ENCODE measurements at regions not wholly inside any gene's neighbourhood (a gene's known extent, or its start where the extent isn't known, plus 50 kb on each side); places are given as distances from the start of the nearest gene placed in this dataset.

DNA sequence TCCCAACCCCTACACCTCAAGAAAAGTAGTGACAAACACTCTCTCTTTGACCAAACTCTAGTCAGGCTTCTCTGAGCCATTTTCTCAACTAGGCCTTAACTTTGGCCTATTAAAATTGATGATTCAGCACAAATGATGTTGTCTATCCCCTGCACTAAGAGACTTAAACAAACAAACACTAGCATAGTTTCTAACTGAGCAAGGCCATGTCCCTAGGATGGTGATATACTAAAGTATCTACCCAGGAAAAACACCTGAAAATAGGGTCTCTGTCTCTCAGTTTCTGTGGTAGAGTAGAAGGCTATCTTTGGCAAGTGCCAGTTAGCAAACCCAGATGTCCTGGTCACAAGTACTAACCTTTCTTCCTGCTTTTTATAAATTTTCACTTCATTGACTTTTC lies 219.7 kb upstream of the ANO3 start:
- intact Hi-C loops (cut with DNase I): no loop called here
- H3K27ac ChIP-seq: no peak overlapping the region
- H3K36me3 ChIP-seq: no peaks in the 10 kb centered on the region
- H3K9me3 ChIP-seq: no peaks in the 10 kb centered on the region
- H3K4me1 ChIP-seq: no peaks in the 10 kb centered on the region
- no peak overlapping the region for H3K4me3 ChIP-seq
- no peak for DNase-seq
- TF ChIP-seq, protein P1, sequence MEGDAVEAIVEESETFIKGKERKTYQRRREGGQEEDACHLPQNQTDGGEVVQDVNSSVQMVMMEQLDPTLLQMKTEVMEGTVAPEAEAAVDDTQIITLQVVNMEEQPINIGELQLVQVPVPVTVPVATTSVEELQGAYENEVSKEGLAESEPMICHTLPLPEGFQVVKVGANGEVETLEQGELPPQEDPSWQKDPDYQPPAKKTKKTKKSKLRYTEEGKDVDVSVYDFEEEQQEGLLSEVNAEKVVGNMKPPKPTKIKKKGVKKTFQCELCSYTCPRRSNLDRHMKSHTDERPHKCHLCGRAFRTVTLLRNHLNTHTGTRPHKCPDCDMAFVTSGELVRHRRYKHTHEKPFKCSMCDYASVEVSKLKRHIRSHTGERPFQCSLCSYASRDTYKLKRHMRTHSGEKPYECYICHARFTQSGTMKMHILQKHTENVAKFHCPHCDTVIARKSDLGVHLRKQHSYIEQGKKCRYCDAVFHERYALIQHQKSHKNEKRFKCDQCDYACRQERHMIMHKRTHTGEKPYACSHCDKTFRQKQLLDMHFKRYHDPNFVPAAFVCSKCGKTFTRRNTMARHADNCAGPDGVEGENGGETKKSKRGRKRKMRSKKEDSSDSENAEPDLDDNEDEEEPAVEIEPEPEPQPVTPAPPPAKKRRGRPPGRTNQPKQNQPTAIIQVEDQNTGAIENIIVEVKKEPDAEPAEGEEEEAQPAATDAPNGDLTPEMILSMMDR (IDR thresholded peaks at IDR 0.05): no peak
- TF ChIP-seq POLR2A (IDR thresholded peaks at IDR 0.05): no peak
- TF ChIP-seq EP300 (IDR thresholded peaks at IDR 0.05): no peak
- TF ChIP-seq POLR2AphosphoS5 (IDR thresholded peaks at IDR 0.05): no peak
- no peaks in the 10 kb centered on the region for H3K27me3 ChIP-seq

DNA sequence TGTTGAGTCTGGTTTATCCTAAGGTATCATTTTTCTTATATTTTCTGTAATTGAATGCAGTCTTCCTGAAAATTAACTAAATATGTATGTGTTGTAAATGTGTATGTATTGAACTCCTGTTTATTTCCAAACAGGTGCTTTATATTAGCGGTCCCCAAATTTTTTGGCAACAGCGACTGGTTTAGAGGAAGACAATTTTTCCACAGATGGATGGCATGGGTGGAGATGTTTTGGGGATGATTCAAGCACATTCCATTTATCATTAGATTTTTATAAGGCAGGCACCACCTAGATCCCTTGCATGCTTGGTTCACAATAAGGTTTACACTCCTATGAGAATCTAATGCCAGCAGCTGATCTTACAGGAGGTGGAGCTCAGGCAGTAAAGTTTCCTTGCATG lies 210.5 kb upstream of the ANO3 start:
- TF ChIP-seq POLR2AphosphoS5 (IDR thresholded peaks at IDR 0.05): no peak
- TF ChIP-seq POLR2A (IDR thresholded peaks at IDR 0.05): no peak
- Histone ChIP-seq H3K4me3 (no peak overlapping the region), H3K27ac (no peak overlapping the region), H3K9me3 (peaks cover 0 to 6% (median 0%) of the 10 kb centered on the region in 4 donors), H3K27me3 (no peaks in the 10 kb centered on the region), H3K4me1 (no peaks in the 10 kb centered on the region), H3K36me3 (no peaks in the 10 kb centered on the region)
- 92 to 95% methylated on average over 2 of the region's 2 CpGs for WGBS, 2 donors
- intact Hi-C loops (cut with DNase I): no loop called here
- DNase-seq: no peak

DNA sequence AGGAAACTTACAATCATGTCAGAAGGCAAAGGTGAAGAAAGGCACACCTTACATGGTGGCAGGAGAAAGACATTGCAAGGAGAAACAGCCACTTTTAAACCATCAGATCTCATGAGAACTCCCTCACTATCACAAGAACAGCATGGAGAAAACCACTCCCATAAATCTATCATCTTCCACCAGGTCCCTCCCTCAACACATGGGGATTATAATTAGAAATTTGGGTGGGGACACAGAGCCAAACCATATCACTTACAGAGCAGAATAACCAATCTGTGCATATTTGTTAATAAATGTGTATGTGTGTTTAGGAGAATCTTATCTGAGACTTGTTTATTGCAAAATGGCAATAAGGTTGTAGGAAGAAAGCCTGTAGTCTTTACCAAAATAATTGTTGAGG lies 205.2 kb upstream of the ANO3 start:
- TF ChIP-seq POLR2AphosphoS5 (IDR thresholded peaks at IDR 0.05) (no peak), POLR2A (IDR thresholded peaks at IDR 0.05) (no peak), EP300 (IDR thresholded peaks at IDR 0.05) (no peak)
- TF ChIP-seq, protein P1 (IDR thresholded peaks at IDR 0.05): no peak
- Histone ChIP-seq H3K4me3 (no peak overlapping the region), H3K27me3 (no peaks in the 10 kb centered on the region), H3K4me1 (no peaks in the 10 kb centered on the region), H3K9me3 (peaks cover 0 to 3% (median 0%) of the 10 kb centered on the region in 4 donors), H3K27ac (no peak overlapping the region), H3K36me3 (no peaks in the 10 kb centered on the region)
- intact Hi-C loops (cut with DNase I): no loop called here
- no peak for DNase-seq

DNA sequence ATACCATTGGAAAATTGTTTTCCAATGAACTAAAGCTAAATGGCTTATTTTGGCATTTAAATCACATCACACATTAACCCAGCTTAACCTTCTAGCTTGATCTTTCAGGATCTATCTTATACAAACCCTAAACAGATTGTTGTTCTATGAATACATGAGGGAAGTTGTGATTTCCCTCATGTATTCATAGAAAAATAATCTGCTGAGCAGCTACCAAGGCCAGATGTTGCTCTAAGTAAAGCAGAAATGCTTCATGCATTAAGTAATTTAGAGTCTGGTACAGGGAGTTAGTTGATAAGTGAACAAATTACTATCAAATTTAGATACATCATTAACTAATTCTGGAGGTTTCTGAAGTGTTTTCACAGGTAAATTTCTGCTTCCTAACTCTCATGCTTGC lies 204.6 kb upstream of the ANO3 start:
- Histone ChIP-seq H3K4me1 (no peaks in the 10 kb centered on the region), H3K27ac (no peak overlapping the region)
- intact Hi-C loops (cut with DNase I): no loop called here

DNA sequence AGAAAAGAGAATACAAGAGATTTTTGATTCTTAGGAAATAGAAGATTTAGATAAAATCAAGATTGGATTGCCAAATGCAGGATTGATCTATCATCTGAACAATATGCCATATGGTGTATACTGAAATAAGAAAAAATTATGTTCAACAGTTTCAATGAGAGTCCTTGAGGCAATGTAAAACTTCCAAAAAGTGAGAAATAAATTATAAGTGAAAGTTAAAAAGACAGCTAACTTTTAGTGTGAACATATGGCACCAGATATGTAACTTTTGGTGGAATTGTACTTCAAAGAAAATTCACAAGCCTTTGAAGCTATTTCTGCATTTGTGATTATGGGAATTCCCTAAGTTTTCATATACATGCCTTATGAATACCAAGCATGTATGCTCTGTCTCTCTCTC lies 200.5 kb upstream of the ANO3 start:
- Histone ChIP-seq H3K4me1 (no peaks in the 10 kb centered on the region), H3K4me3 (no peak overlapping the region), H3K27me3 (no peaks in the 10 kb centered on the region), H3K9me3 (peaks cover 0 to 3% (median 0%) of the 10 kb centered on the region in 4 donors), H3K36me3 (no peaks in the 10 kb centered on the region), H3K27ac (no peak overlapping the region)
- no peak for DNase-seq
- TF ChIP-seq, protein P1 (IDR thresholded peaks at IDR 0.05): no peak
- TF ChIP-seq EP300 (IDR thresholded peaks at IDR 0.05) (no peak), POLR2A (IDR thresholded peaks at IDR 0.05) (no peak), POLR2AphosphoS5 (IDR thresholded peaks at IDR 0.05) (no peak)
- intact Hi-C loops (cut with DNase I): no loop called here

More for the DNA sequence above, 204.6 kb upstream of the ANO3 start:
- no peak for DNase-seq
- Histone ChIP-seq H3K27me3 (no peaks in the 10 kb centered on the region), H3K4me3 (no peak overlapping the region), H3K9me3 (peaks cover 0 to 3% (median 0%) of the 10 kb centered on the region in 4 donors), H3K36me3 (no peaks in the 10 kb centered on the region)
- TF ChIP-seq POLR2A (IDR thresholded peaks at IDR 0.05): no peak
- TF ChIP-seq EP300 (IDR thresholded peaks at IDR 0.05): no peak
- TF ChIP-seq, protein P1 (IDR thresholded peaks at IDR 0.05): no peak
- no peak for TF ChIP-seq POLR2AphosphoS5 (IDR thresholded peaks at IDR 0.05)
